ENCODE measurements at regions not wholly inside any gene's neighbourhood (a gene's known extent, or its start where the extent isn't known, plus 50 kb on each side); places are given as distances from the start of the nearest gene placed in this dataset.

GRCh38 chr6:27177485-27178406 is 69.8 kb upstream of the PRSS16 start (continued):
- no peak for TF ChIP-seq GPBP1L1 (CRISPR knock-in tag; IDR thresholded peaks at IDR 0.05)
- no peak for TF ChIP-seq ZNF281 (CRISPR knock-in tag; IDR thresholded peaks at IDR 0.05; ENCODE audit: borderline replicate concordance)
- TF ChIP-seq TFDP1 (CRISPR knock-in tag; IDR thresholded peaks at IDR 0.05; ENCODE audit: borderline replicate concordance): 0 out of 2 replicates have a peak, but pooled peaks have one; percentile 31
- no peak for TF ChIP-seq ZBTB34 (CRISPR knock-in tag; IDR thresholded peaks at IDR 0.05)
- TF ChIP-seq AGO1 (IDR thresholded peaks at IDR 0.05; ENCODE audit: low read depth, low read length, poor library complexity, severe bottlenecking): no peak
- TF ChIP-seq MED13 (CRISPR knock-in tag; IDR thresholded peaks at IDR 0.05): no peak
- no peak for TF ChIP-seq NR2F2 (IDR thresholded peaks at IDR 0.05; ENCODE audit: borderline replicate concordance, low read depth)
- TF ChIP-seq ZNF552 (CRISPR knock-in tag; IDR thresholded peaks at IDR 0.05; ENCODE audit: borderline replicate concordance): no peak
- no peak; the same call in 1 of the 2 replicates for TF ChIP-seq MTA1 (CRISPR knock-in tag; IDR thresholded peaks at IDR 0.05; ENCODE audit: borderline replicate concordance)
- TF ChIP-seq LCORL (IDR thresholded peaks at IDR 0.05): no peak
- TF ChIP-seq LCORL (CRISPR knock-in tag; IDR thresholded peaks at IDR 0.05): no peak
- TF ChIP-seq FOXP4 (CRISPR knock-in tag; IDR thresholded peaks at IDR 0.05): no peak
- no peak for TF ChIP-seq HCFC1 (IDR thresholded peaks at IDR 0.05; ENCODE audit: low read depth, low read length)
- TF ChIP-seq ZNF431 (CRISPR knock-in tag; IDR thresholded peaks at IDR 0.05; ENCODE audit: borderline replicate concordance, low read depth): no peak
- no peak; the same call in 1 of the 2 replicates for TF ChIP-seq BCL6 (CRISPR knock-in tag; IDR thresholded peaks at IDR 0.05)
- TF ChIP-seq ZSCAN9 (CRISPR knock-in tag; IDR thresholded peaks at IDR 0.05; ENCODE audit: borderline replicate concordance): no peak
- TF ChIP-seq KMT2A (CRISPR knock-in tag; IDR thresholded peaks at IDR 0.05): peak; percentile 47; the same call in 1 of the 2 replicates
- TF ChIP-seq TP53 (CRISPR knock-in tag; conservative IDR thresholded peaks at IDR 0.05): no peak

All from HepG2 (cell line).